ENCODE measurements at regions not wholly inside any gene's neighbourhood (a gene's known extent, or its start where the extent isn't known, plus 50 kb on each side); places are given as distances from the start of the nearest gene placed in this dataset.
A peak's percentile ranks its signal among the peaks of the same experiment; 100 is the strongest.

DNA sequence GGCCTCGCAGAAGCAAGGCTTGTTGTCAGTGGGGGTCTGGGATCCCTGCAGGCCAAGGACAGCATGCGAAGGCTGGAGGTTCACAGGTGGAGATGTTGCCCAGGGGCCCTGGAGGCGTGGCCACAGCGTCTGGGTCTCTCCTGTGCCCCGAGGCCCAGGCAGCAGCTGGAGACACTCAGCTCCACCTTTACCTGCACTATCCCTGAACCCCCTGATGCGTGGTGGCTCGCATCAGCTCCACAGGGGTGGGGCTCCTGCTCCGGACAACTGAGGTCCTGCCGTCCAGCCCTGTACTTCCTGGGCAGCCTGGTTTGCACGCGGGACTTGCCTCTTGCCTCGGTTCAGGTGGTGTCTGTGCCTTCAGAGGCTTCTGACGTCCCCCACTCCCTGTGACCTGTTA lies 54.6 kb upstream of the ZNF32 start:
- no peak overlapping the region for H3K4me3 ChIP-seq
- TF ChIP-seq, protein P1, sequence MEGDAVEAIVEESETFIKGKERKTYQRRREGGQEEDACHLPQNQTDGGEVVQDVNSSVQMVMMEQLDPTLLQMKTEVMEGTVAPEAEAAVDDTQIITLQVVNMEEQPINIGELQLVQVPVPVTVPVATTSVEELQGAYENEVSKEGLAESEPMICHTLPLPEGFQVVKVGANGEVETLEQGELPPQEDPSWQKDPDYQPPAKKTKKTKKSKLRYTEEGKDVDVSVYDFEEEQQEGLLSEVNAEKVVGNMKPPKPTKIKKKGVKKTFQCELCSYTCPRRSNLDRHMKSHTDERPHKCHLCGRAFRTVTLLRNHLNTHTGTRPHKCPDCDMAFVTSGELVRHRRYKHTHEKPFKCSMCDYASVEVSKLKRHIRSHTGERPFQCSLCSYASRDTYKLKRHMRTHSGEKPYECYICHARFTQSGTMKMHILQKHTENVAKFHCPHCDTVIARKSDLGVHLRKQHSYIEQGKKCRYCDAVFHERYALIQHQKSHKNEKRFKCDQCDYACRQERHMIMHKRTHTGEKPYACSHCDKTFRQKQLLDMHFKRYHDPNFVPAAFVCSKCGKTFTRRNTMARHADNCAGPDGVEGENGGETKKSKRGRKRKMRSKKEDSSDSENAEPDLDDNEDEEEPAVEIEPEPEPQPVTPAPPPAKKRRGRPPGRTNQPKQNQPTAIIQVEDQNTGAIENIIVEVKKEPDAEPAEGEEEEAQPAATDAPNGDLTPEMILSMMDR (IDR thresholded peaks at IDR 0.05), result no peak
- H3K36me3 ChIP-seq, result no peaks in the 10 kb centered on the region
- H3K27me3 ChIP-seq, result no peaks in the 10 kb centered on the region
- H3K4me1 ChIP-seq, result peaks cover 3% of the 10 kb centered on the region
- H3K9me3 ChIP-seq, result no peaks in the 10 kb centered on the region
- ATAC-seq (no peak), DNase-seq (peak; percentile 45)
- intact Hi-C loops (cut with DNase I), result no loop called here
- H3K27ac ChIP-seq, result no peak overlapping the region

DNA sequence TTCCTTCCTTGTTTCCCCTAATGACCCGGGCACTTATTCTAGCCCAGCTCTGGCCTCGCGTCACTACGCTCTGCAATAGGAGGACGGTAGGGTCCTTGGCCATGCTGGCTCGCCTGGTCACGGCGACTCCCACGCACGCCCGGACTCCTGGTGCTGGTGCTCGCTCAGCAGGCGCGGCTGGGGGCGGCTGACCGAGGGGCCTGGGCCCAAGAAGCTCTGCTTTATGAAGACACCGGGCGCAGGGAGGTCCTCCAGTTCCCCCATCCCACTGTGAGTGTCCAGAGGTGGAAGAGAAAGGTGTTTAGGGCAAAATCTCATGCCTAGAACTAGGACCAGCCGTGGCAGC lies 54.2 kb upstream of the ZNF32 start:
- H3K9me3 ChIP-seq, result no peaks in the 10 kb centered on the region
- no peak overlapping the region for H3K4me3 ChIP-seq
- DNase-seq (peak; percentile 38), ATAC-seq (no peak)
- no peak overlapping the region for H3K27ac ChIP-seq
- intact Hi-C loops (cut with DNase I), result no loop called here
- no peaks in the 10 kb centered on the region for H3K36me3 ChIP-seq
- TF ChIP-seq, protein P1 (IDR thresholded peaks at IDR 0.05), result no peak
- H3K27me3 ChIP-seq, result no peaks in the 10 kb centered on the region
- H3K4me1 ChIP-seq, result peaks cover 3% of the 10 kb centered on the region

DNA sequence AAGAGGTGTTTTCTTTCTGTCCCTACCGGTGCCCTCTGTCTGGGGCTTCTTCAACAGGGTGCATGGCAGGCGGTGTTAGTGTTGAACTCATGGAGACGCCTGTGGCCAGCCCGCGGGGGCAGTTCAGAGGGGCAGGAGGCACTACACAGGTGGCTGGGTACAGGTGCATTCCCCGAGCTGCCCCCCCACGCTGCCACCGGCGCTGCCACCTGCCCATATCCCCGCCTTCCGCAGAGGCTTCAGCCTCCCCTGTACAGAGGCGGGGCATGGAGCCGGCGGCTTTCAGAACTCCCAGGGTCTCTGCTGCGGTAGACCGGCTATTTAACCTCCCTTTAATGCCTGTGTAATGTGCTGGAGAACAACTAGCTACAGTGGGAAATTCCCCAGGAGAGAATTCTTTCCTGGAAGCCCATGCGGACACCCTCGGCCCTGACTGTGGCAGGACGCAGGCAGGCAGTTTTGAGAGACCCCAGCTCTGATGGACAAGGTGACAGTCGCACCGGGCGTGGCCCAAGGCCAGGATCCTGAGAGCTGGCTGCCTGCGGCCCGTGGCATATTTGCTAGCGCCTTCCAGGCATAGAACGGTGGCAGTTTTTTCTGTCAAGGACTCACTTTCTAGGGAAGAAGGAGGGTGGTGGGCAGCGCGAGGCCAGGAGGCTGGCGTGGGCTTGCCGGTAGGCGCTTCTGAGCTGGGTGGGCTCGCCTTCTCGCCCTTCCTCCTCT lies 53.7 kb upstream of the ZNF32 start:
- H3K36me3 ChIP-seq, result no peaks in the 10 kb centered on the region
- peak; percentile 56 for DNase-seq
- H3K4me3 ChIP-seq, result no peak overlapping the region
- H3K4me1 ChIP-seq, result peaks cover 3% of the 10 kb centered on the region
- H3K9me3 ChIP-seq, result no peaks in the 10 kb centered on the region
- H3K27me3 ChIP-seq, result no peaks in the 10 kb centered on the region
- no peak for ATAC-seq
- TF ChIP-seq, protein P1 (IDR thresholded peaks at IDR 0.05), result no peak
- H3K27ac ChIP-seq, result no peak overlapping the region
- intact Hi-C loops (cut with DNase I), result no loop called here

DNA sequence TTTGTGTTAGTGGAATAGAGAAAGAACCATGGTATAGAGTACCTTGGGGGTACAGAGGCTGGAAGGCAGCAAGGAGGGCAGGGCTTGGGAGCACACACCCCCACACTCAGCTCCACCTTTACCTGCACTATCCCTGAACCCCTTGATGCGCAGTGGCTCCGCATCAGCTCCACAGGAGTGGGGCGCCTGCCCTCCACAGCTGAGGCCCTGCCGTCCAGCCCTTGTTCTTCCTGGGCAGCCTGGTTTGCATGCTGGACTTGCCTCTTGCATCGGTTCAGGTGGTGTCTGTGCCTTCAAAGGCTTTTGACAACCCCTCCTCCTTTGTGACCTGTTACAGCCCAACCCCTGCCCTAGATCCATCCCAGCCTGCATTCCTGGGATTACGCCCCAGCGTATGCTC lies 52.6 kb upstream of the ZNF32 start:
- H3K27ac ChIP-seq, result no peak overlapping the region
- intact Hi-C loops (cut with DNase I), result no loop called here

DNA sequence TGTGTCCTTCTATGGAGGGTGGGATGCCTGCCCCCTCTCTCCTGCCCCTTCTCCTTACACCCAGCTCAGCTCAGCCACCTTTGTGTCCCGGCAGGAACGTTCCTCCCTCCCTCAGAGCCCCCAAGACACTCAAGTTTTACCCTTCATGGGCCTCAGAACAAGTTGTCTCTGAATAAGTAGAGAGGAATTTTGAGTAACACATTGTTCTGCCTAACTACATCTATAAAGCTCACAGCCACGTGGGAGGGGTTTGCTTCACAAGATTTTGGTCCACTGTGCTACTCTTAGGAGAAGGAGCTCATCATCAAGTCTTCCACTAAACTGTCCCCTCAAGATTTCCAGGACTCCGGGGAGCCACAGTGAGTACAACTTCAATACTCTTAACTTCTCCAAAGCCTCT lies 51.6 kb upstream of the ZNF32 start:
- Histone ChIP-seq H3K4me1 (peaks cover 3% of the 10 kb centered on the region), H3K4me3 (no peak overlapping the region), H3K27me3 (no peaks in the 10 kb centered on the region), H3K9me3 (no peaks in the 10 kb centered on the region), H3K36me3 (no peaks in the 10 kb centered on the region), H3K27ac (no peak overlapping the region)
- ATAC-seq, result no peak
- TF ChIP-seq, protein P1 (IDR thresholded peaks at IDR 0.05), result no peak
- intact Hi-C loops (cut with DNase I), result no loop called here
- peak; percentile 31 for DNase-seq

More for the DNA sequence above, 52.6 kb upstream of the ZNF32 start:
- peaks cover 3% of the 10 kb centered on the region for H3K4me1 ChIP-seq
- no peaks in the 10 kb centered on the region for H3K36me3 ChIP-seq
- ATAC-seq (no peak), DNase-seq (peak; percentile 40)
- no peaks in the 10 kb centered on the region for H3K27me3 ChIP-seq
- TF ChIP-seq, protein P1 (IDR thresholded peaks at IDR 0.05), result no peak
- no peak overlapping the region for H3K4me3 ChIP-seq
- no peaks in the 10 kb centered on the region for H3K9me3 ChIP-seq

GRCh38 chr10:43699516-43699915 lies 50.8 kb upstream of the ZNF32 start:
- Histone ChIP-seq H3K36me3 (no peaks in the 10 kb centered on the region), H3K4me3 (no peak overlapping the region), H3K9me3 (no peaks in the 10 kb centered on the region), H3K27me3 (no peaks in the 10 kb centered on the region), H3K4me1 (peaks cover 3% of the 10 kb centered on the region), H3K27ac (no peak overlapping the region)
- TF ChIP-seq, protein P1 (IDR thresholded peaks at IDR 0.05), result no peak
- intact Hi-C loops (cut with DNase I), result no loop called here
- DNase-seq (no peak), ATAC-seq (no peak)
